Parathyroid adenoma (tissue), 2 donors: ENCODE measurements at regions not wholly inside any gene's neighbourhood (a gene's known extent, or its start where the extent isn't known, plus 50 kb on each side); places are given as distances from the start of the nearest gene placed in this dataset.

Source experiments
- H2AFZ ChIP-seq: fragments of 300-600 bp; sonication (generic); one replicate; pipeline ENCODE4 v1.7.0; 2017; ENCODE audit warnings: antibody characterized with exemption, mild to moderate bottlenecking
- H3K27ac ChIP-seq: fragments of 300-600 bp; sonication (generic); one replicate; pipeline ENCODE4 v1.7.0; 2017
- H3K27me3 ChIP-seq: fragments of 300-600 bp; sonication (generic); one replicate; pipeline ENCODE4 v1.7.0; 2017; ENCODE audit warnings: low read length; ENCODE audit not compliant: control insufficient read depth, insufficient read depth
- H3K36me3 ChIP-seq: fragments of 300-600 bp; sonication (generic); one replicate; pipeline ENCODE4 v1.7.0; 2017; ENCODE audit warnings: low read length; ENCODE audit not compliant: control insufficient read depth, insufficient read depth
- H3K4me1 ChIP-seq: fragments of 300-600 bp; sonication (generic); one replicate; pipeline ENCODE4 v1.7.0; 2017; ENCODE audit warnings: control low read depth
- H3K4me2 ChIP-seq: fragments of 300-600 bp; sonication (generic); one replicate; pipeline ENCODE4 v1.7.0; 2017; ENCODE audit warnings: low read length
- H3K4me3 ChIP-seq: fragments of 300-600 bp; sonication (generic); one replicate; pipeline ENCODE4 v1.7.0; 2017; ENCODE audit warnings: low read depth, low read length
- H3K79me2 ChIP-seq: fragments of 300-600 bp; sonication (generic); one replicate; pipeline ENCODE4 v1.7.0; 2017; ENCODE audit warnings: control low read depth
- H3K9ac ChIP-seq: fragments of 300-600 bp; sonication (generic); one replicate; pipeline ENCODE4 v1.7.0; 2017; ENCODE audit warnings: mild to moderate bottlenecking
- H3K9me3 ChIP-seq: fragments of 300-600 bp; sonication (generic); one replicate; pipeline ENCODE4 v1.7.0; 2017; ENCODE audit warnings: low read length; ENCODE audit not compliant: control insufficient read depth
- CTCF ChIP-seq: fragments of 300-600 bp; sonication (generic); IDR thresholded peaks from one replicate; pipeline ENCODE4 v1.7.0; 2017; ENCODE audit warnings: antibody characterized with exemption, mild to moderate bottlenecking
- donor health status: primary hyperparathyroidism.

DNA sequence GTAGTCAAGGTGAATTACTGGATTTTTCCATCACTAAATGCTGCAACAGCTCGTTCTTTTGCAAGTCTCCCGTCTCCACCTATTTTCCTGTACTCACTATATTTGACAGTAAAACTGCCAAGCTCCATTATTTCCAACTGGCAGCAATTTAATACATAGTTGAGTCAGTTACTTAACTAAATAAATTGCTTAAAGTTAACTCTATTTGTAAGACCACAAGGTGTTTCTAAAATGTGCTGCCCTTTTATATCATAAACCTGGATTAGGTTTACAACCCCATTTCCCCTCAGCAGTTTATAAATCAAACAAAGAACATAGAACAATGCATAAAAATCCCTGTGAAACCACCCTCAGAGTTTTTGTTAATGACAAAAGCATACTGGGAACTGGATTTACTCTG, 211.4 kb upstream of the DPH6 start:
- no peak overlapping the region for H3K9ac ChIP-seq
- H3K27me3 ChIP-seq: no peaks in the 10 kb centered on the region
- H3K79me2 ChIP-seq: no peaks in the 10 kb centered on the region
- no peak overlapping the region for H3K4me2 ChIP-seq
- no peaks in the 10 kb centered on the region for H3K36me3 ChIP-seq
- H3K27ac ChIP-seq: no peak overlapping the region
- TF ChIP-seq CTCF: no peak
- no peaks in the 10 kb centered on the region for H3K4me1 ChIP-seq
- H3K9me3 ChIP-seq: no peaks in the 10 kb centered on the region
- H2AFZ ChIP-seq: no peak overlapping the region
- H3K4me3 ChIP-seq: no peak overlapping the region

- Histone ChIP-seq H3K36me3 (no peaks in the 10 kb centered on the region), H2AFZ (no peak overlapping the region), H3K27me3 (no peaks in the 10 kb centered on the region), H3K79me2 (no peaks in the 10 kb centered on the region), H3K4me3 (no peak overlapping the region), H3K4me2 (no peak overlapping the region), H3K27ac (no peak overlapping the region), H3K4me1 (no peaks in the 10 kb centered on the region), H3K9me3 (no peaks in the 10 kb centered on the region), H3K9ac (no peak overlapping the region)
- no peak for TF ChIP-seq CTCF
Observed at GRCh38 chr15:35757765-35758164, 211.8 kb upstream of the DPH6 start.

DNA sequence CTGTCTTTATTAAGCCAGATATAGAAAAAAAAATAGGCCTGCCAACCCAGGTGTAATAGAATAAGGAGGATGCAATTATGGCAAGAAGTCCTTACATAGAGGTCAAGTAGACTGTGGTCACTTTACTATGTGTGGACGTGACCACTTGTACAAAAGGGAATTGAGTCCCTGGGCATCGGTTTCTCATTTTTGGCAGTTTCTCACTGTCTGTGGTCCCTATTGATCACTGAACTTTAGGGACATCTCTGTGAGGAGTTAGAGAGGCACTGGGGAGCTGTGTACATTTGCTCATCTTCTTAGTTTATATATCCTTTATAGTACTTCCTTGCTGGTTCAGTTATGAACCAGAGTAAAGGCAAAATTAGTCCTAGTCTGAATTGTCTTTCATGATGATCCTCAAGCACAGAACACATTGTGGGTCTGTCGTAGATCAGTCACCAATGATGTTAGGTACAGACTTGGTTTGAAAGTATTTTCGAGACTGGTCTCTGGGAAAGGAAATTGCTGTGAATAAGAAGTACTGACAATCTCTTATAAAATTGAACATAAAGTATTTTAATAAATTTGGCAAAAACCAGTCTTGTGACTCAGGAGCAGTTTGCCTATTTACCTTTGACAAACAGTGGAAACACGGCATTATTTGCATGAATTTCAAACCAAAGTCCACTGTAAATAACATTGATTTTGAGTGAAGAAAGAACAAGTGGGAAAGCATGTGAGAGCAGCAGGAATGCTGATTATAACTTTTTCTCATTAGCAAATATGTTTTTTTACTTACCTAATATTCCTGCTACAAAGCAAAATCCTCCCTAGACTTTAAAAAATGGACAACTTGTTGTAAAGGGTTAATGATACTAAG, 218.9 kb upstream of the DPH6 start:
- Histone ChIP-seq H3K79me2 (no peaks in the 10 kb centered on the region), H3K27ac (no peak overlapping the region), H3K9ac (no peak overlapping the region), H3K4me1 (no peaks in the 10 kb centered on the region), H3K4me3 (no peak overlapping the region), H3K36me3 (no peaks in the 10 kb centered on the region), H3K27me3 (no peaks in the 10 kb centered on the region), H2AFZ (no peak overlapping the region), H3K9me3 (no peaks in the 10 kb centered on the region), H3K4me2 (no peak overlapping the region)
- no peak for TF ChIP-seq CTCF

- Histone ChIP-seq H3K36me3 (no peaks in the 10 kb centered on the region), H3K4me2 (no peak overlapping the region), H3K27ac (no peak overlapping the region), H3K27me3 (no peaks in the 10 kb centered on the region), H3K9me3 (no peaks in the 10 kb centered on the region), H2AFZ (no peak overlapping the region), H3K4me1 (no peaks in the 10 kb centered on the region), H3K79me2 (no peaks in the 10 kb centered on the region), H3K4me3 (no peak overlapping the region), H3K9ac (no peak overlapping the region)
- no peak for TF ChIP-seq CTCF
Observed at GRCh38 chr15:35768949-35769348, 223.0 kb upstream of the DPH6 start.

DNA sequence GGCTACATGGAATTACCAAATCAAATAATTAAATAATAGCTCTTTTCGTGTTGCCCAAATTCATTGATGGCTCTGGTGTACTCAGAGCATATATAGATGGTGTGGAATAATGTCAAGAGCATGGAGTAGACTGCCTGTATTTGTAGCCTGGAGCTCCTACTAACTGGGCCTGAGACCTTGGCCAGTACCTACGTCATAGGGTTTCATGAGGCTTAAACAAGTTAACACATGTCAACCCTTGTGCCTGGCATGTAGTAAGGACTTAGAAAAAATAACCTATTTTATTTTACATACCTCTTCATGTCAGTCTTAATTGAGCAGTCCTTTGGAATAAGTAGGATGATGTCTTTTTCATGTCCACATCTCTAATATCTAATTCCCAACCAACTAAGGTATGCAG, 223.7 kb upstream of the DPH6 start:
- Histone ChIP-seq H3K9me3 (no peaks in the 10 kb centered on the region), H3K4me2 (no peak overlapping the region), H3K79me2 (no peaks in the 10 kb centered on the region), H3K4me3 (no peak overlapping the region), H2AFZ (no peak overlapping the region), H3K9ac (no peak overlapping the region), H3K27ac (no peak overlapping the region), H3K4me1 (no peaks in the 10 kb centered on the region), H3K27me3 (no peaks in the 10 kb centered on the region), H3K36me3 (no peaks in the 10 kb centered on the region)
- TF ChIP-seq CTCF: no peak
